ENCODE measurements at regions not wholly inside any gene's neighbourhood (a gene's known extent, or its start where the extent isn't known, plus 50 kb on each side); places are given as distances from the start of the nearest gene placed in this dataset.
"Not testable (repeated sequence)": the region's sequence is repeated elsewhere in the genome, so short reads cannot be mapped to it uniquely, and the experiment has no call there.

- TF ChIP-seq CTCF, EP300 (IDR thresholded peaks at IDR 0.05): not testable (repeated sequence)
Observed at GRCh38 chr3:135658451-135658850, 307.1 kb upstream of the PPP2R3A start.
